Sigmoid colon (tissue), 4 donors: ENCODE measurements at regions not wholly inside any gene's neighbourhood (a gene's known extent, or its start where the extent isn't known, plus 50 kb on each side); places are given as distances from the start of the nearest gene placed in this dataset.

Experiments used
- CTCF ChIP-seq, 4 experiments: fragments of 450-650 bp in 3 of 4; fragments of 200-600 bp in 1 of 4; IDR thresholded peaks; one replicate each; pipeline ENCODE4 v1.5.1; 2016 to 2019; ENCODE audit warnings: antibody characterized with exemption in 4 of 4, mild to moderate bottlenecking in 3 of 4, moderate library complexity in 2 of 4
- POLR2A ChIP-seq, 2 donors: fragments of 450-650 bp; IDR thresholded peaks; one replicate each; pipeline ENCODE4 v1.6.1; 2016; ENCODE audit warnings: antibody characterized with exemption in 2 of 2, mild to moderate bottlenecking in 2 of 2, moderate library complexity in 2 of 2
- POLR2AphosphoS5 ChIP-seq, 4 donors: sonication (generic); formaldehyde crosslinking; IDR thresholded peaks; one replicate each; pipeline ENCODE4 v1.6.1; 2017; ENCODE audit warnings: antibody characterized with exemption in 4 of 4

- TF ChIP-seq POLR2A (IDR thresholded peaks at IDR 0.05) (no peak), CTCF (IDR thresholded peaks at IDR 0.05) (no peak), POLR2AphosphoS5 (IDR thresholded peaks at IDR 0.05) (no peak)
These were observed 90.0 kb downstream of the EDN3 start for GRCh38 chr20:59390437-59390836.
